Esophagus muscularis mucosa (tissue), 4 donors: ENCODE measurements at regions not wholly inside any gene's neighbourhood (a gene's known extent, or its start where the extent isn't known, plus 50 kb on each side); places are given as distances from the start of the nearest gene placed in this dataset.

ENCODE experiments used
- DNase-seq: peaks from one replicate; pipeline ENCODE4 v3.0.0-alpha.2; 2017; ENCODE audit errors: extremely low spot score
- H3K27ac ChIP-seq, 4 donors: fragments of 200-600 bp; sonication (generic); replicated peaks in 1 of 4; 1 replicate in 3 of 4; 2 replicates in 1 of 4; pipeline ENCODE4 v1.5.1; 2016 to 2019; ENCODE audit warnings: mild to moderate bottlenecking in 1 of 4
- H3K27me3 ChIP-seq, 4 donors: fragments of 200-600 bp; sonication (generic); one replicate each; pipeline versions ENCODE4 v1.5.1 to v1.6.0; 2016 to 2019
- H3K36me3 ChIP-seq, 4 donors: fragments of 200-600 bp; sonication (generic); one replicate each; pipeline ENCODE4 v1.5.1; 2016 to 2019
- H3K4me1 ChIP-seq, 4 donors: fragments of 200-600 bp; sonication (generic); one replicate each; pipeline ENCODE4 v1.5.1; 2016 to 2019
- H3K4me3 ChIP-seq, 4 donors: fragments of 200-600 bp; sonication (generic); 1 replicate in 2 of 4; 2 replicates in 2 of 4; pipeline ENCODE4 v1.5.1; 2016 to 2019; ENCODE audit warnings: mild to moderate bottlenecking in 4 of 4, moderate library complexity in 1 of 4
- H3K9me3 ChIP-seq, 4 donors: fragments of 200-600 bp; sonication (generic); 1 replicate in 3 of 4; 2 replicates in 1 of 4; pipeline ENCODE4 v1.5.1; 2016 to 2019
- EP300 ChIP-seq: sonication (generic); formaldehyde crosslinking; IDR thresholded peaks from one replicate; pipeline ENCODE4 v1.6.1; 2017; ENCODE audit warnings: antibody characterized with exemption
- POLR2A ChIP-seq: fragments of 450-650 bp; IDR thresholded peaks from one replicate; pipeline ENCODE4 v1.6.1; 2017; ENCODE audit warnings: antibody characterized with exemption, moderate library complexity, mild to moderate bottlenecking, low read depth
- POLR2AphosphoS5 ChIP-seq, 2 donors: sonication (generic); formaldehyde crosslinking; IDR thresholded peaks; one replicate each; pipeline ENCODE4 v1.6.1; 2017; ENCODE audit warnings: antibody characterized with exemption in 2 of 2
- WGBS: methylation state at CpG from one replicate; pipeline ENCODE4 v1.1.5; 2018; 5-methylcytosine and 5-hydroxymethylcytosine counted together
- intact Hi-C: fragments of 100-400 bp; cut with DNase I; formaldehyde crosslinking; loops from one replicate; pipeline ENCODE4 v1.15.1; 2023
- TF ChIP-seq, protein P1 (sequence below), 3 experiments: fragments of 200-600 bp in 2 of 3; fragments of 450-650 bp in 1 of 3; sonication (generic) in 2 of 3; IDR thresholded peaks; one replicate each; pipeline ENCODE4 v1.5.1; 2017 to 2019; ENCODE audit warnings: antibody characterized with exemption in 3 of 3, mild to moderate bottlenecking in 2 of 3, moderate library complexity in 1 of 3

DNA sequence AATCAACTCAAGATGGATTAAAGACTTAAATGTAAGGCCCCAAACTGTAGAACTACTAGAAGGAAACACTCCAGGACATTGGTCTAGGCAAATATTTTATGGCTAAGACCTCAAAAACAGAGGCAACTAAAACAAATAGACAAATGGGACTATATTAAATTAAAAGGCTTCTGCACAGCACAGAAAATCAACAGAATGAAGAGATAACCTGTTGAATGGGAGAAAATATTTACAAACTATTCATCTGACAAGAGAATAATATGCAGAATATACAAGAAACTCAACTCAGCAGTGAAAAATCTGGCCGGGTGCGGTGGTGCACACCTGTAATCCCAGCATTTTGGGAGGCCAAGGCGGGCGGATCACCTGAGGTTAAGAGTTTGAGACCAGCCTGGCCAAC, 84.1 kb upstream of the HNRNPU start:
- intact Hi-C loops: no loop called here
- WGBS: 94% methylated on average over 4 of the region's 4 CpGs

DNA sequence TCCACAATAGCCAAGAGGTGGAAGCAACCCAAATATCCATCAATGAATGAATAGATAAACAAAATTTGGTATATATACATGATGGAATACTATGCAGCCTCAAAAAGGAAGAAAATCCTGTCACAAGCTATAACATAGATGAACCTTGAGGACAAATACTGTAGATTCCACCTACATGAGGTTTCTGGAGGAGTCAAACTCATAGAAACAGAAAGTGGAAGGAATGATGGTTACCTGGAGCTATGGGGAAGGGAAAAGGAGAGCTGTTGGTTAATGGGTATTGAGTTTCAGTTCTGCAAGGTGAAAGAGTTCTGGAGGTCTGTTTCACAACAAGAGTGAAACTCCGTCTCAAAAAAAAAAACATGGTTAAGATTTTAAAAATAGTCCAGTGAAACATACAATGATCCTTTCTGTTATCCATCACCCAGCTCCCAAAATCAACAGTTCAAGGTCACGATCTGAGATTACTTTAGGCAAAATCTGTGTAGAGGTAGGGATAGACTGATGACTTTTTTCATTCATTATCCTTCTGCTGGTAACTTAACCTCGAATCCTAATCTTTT, 80.8 kb upstream of the HNRNPU start:
- no peaks in the 10 kb centered on the region for H3K36me3 ChIP-seq
- no peaks in the 10 kb centered on the region for H3K9me3 ChIP-seq
- H3K27ac ChIP-seq: no peak overlapping the region
- intact Hi-C loops: no loop called here
- H3K4me1 ChIP-seq: no peaks in the 10 kb centered on the region
- TF ChIP-seq EP300: no peak
- no peak for TF ChIP-seq POLR2AphosphoS5 (IDR thresholded peaks at IDR 0.05)
- TF ChIP-seq, protein P1, sequence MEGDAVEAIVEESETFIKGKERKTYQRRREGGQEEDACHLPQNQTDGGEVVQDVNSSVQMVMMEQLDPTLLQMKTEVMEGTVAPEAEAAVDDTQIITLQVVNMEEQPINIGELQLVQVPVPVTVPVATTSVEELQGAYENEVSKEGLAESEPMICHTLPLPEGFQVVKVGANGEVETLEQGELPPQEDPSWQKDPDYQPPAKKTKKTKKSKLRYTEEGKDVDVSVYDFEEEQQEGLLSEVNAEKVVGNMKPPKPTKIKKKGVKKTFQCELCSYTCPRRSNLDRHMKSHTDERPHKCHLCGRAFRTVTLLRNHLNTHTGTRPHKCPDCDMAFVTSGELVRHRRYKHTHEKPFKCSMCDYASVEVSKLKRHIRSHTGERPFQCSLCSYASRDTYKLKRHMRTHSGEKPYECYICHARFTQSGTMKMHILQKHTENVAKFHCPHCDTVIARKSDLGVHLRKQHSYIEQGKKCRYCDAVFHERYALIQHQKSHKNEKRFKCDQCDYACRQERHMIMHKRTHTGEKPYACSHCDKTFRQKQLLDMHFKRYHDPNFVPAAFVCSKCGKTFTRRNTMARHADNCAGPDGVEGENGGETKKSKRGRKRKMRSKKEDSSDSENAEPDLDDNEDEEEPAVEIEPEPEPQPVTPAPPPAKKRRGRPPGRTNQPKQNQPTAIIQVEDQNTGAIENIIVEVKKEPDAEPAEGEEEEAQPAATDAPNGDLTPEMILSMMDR (IDR thresholded peaks at IDR 0.05): no peak
- no peak for TF ChIP-seq POLR2A
- DNase-seq: no peak
- H3K4me3 ChIP-seq: no peak overlapping the region
- WGBS: 72% methylated on average over 3 of the region's 3 CpGs
- no peaks in the 10 kb centered on the region for H3K27me3 ChIP-seq

More for the DNA sequence above, 84.1 kb upstream of the HNRNPU start:
- H3K4me1 ChIP-seq: no peaks in the 10 kb centered on the region
- DNase-seq: no peak
- no peaks in the 10 kb centered on the region for H3K36me3 ChIP-seq
- H3K27ac ChIP-seq: no peak overlapping the region
- no peaks in the 10 kb centered on the region for H3K9me3 ChIP-seq
- no peaks in the 10 kb centered on the region for H3K27me3 ChIP-seq
- no peak for TF ChIP-seq POLR2A
- no peak for TF ChIP-seq EP300
- TF ChIP-seq, protein P1 (IDR thresholded peaks at IDR 0.05): no peak
- no peak for TF ChIP-seq POLR2AphosphoS5 (IDR thresholded peaks at IDR 0.05)
- no peak overlapping the region for H3K4me3 ChIP-seq

DNA sequence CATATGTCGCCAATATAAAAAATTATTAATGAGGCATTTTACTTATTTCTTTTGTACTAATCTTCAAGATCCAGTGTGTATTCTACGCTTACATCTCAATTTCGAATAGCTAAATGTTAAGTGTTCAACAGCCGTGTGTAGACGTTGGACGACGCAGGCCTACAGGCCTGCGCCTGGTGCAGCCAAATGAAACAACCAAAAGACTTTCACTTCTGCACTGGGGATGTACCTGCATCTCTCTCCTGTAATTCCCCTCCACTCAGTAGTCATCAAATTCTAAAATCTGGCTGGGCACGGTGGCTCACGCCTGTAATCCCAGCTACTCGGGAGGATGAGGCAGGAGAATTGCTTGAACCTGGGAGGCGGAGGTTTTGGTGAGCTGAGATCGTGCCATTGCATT, 76.8 kb upstream of the HNRNPU start:
- TF ChIP-seq POLR2A: no peak
- TF ChIP-seq, protein P1 (IDR thresholded peaks at IDR 0.05): no peak
- no peak for TF ChIP-seq EP300
- TF ChIP-seq POLR2AphosphoS5 (IDR thresholded peaks at IDR 0.05): no peak
- no peak for DNase-seq
- Histone ChIP-seq H3K4me3 (no peak overlapping the region), H3K36me3 (no peaks in the 10 kb centered on the region), H3K27ac (no peak overlapping the region), H3K27me3 (no peaks in the 10 kb centered on the region), H3K9me3 (no peaks in the 10 kb centered on the region), H3K4me1 (no peaks in the 10 kb centered on the region)
- 94% methylated on average over 13 of the region's 13 CpGs for WGBS
- intact Hi-C loops: no loop called here

- DNase-seq: no peak
- TF ChIP-seq POLR2AphosphoS5 (IDR thresholded peaks at IDR 0.05): no peak
- no peak for TF ChIP-seq POLR2A
- TF ChIP-seq EP300: no peak
- TF ChIP-seq, protein P1 (IDR thresholded peaks at IDR 0.05): no peak
- Histone ChIP-seq H3K4me1 (no peaks in the 10 kb centered on the region), H3K27ac (no peak overlapping the region), H3K9me3 (no peaks in the 10 kb centered on the region), H3K4me3 (no peak overlapping the region), H3K36me3 (no peaks in the 10 kb centered on the region), H3K27me3 (no peaks in the 10 kb centered on the region)
- intact Hi-C loops: no loop called here
These were observed 72.8 kb upstream of the HNRNPU start for GRCh38 chr1:244937099-244937498.
